GM12878 (cell line): ENCODE measurements at regions not wholly inside any gene's neighbourhood (a gene's known extent, or its start where the extent isn't known, plus 50 kb on each side); places are given as distances from the start of the nearest gene placed in this dataset.

Source experiments
- ATAC-seq: fragments of 200-7000 bp; cut with Tn5 transposase; 3 replicates; pipeline ENCODE4 v1.9.1; 2020; ENCODE audit warnings: mild to moderate bottlenecking, moderate library complexity
- BruUV-seq: library from RNA; stranded (reverse); fragments of 400-500 nt; replicated peaks from 2 replicates; lab custom pipeline; 2021; lab: Mats Ljungman, UMichigan
- CTCF ChIA-PET: fragments of 300-600 bp; sonication (Branson Sonifier 250); formaldehyde crosslinking; extraction: SDS; loops from one replicate; lab custom pipeline; 2021; ENCODE audit warnings: inconsistent platforms; lab: Yijun Ruan, JAX
- POLR2A ChIA-PET: fragments of 350-600 bp; formaldehyde crosslinking; extraction: SDS; loops from one replicate; lab custom pipeline; 2021; ENCODE audit warnings: inconsistent platforms; lab: Charles Lee
- RAD21 ChIA-PET: fragments of 300-600 bp; sonication (Branson Sonifier 250); formaldehyde crosslinking; loops from one replicate; lab custom pipeline; 2023; ENCODE audit warnings: antibody characterized with exemption; ENCODE audit not compliant: unreplicated experiment; lab: Charles Lee
- SMC1A ChIA-PET: fragments of 300-600 bp; sonication (Branson Sonifier 250); formaldehyde crosslinking; loops from one replicate; lab custom pipeline; 2023; ENCODE audit not compliant: unreplicated experiment, uncharacterized antibody; lab: Charles Lee
- DNase-seq: peaks from one replicate; pipeline ENCODE4 v3.0.0-alpha.2; 2011; ENCODE audit warnings: low read depth, low spot score
- FAIRE-seq: peaks from 3 replicates; lab custom pipeline; 2011; peaks lifted over from hg19 to GRCh38; lab: Jason Lieb, UNC
- H2AFZ ChIP-seq: 2 replicates; pipeline ENCODE4 v1.6.0; 2011; ENCODE audit warnings: low read depth, low read length, control low read depth; ENCODE audit not compliant: control insufficient read depth
- H3K27ac ChIP-seq: 2 replicates; pipeline ENCODE4 v1.5.1; 2011; ENCODE audit warnings: control low read depth; ENCODE audit not compliant: control insufficient read depth, insufficient read depth
- H3K27me3 ChIP-seq, 2 experiments: replicated peaks in 1 of 2; 2 replicates each; pipeline versions ENCODE4 v1.6.0 to v1.6.1; 2011; ENCODE audit warnings: low read length in 1 of 2; ENCODE audit not compliant: control insufficient read depth in 2 of 2, insufficient read depth in 2 of 2
- H3K36me3 ChIP-seq, 2 experiments: 2 replicates each; pipeline ENCODE4 v1.5.1; 2011; ENCODE audit warnings: low read length in 1 of 2; ENCODE audit not compliant: control insufficient read depth in 2 of 2, insufficient read depth in 2 of 2
- H3K4me1 ChIP-seq: 2 replicates; pipeline ENCODE4 v1.6.1; 2011; ENCODE audit warnings: mild to moderate bottlenecking, low read length, moderate library complexity, mixed read lengths; ENCODE audit not compliant: control insufficient read depth, insufficient read depth
- H3K4me2 ChIP-seq: 2 replicates; pipeline ENCODE4 v1.6.0; 2011; ENCODE audit warnings: control low read depth; ENCODE audit not compliant: control insufficient read depth, insufficient read depth
- H3K4me3 ChIP-seq: fragments of 200-600 bp; sonication (generic); 2 replicates; pipeline ENCODE4 v1.5.1; 2016
- H3K79me2 ChIP-seq: 2 replicates; pipeline ENCODE4 v1.6.0; 2011; ENCODE audit warnings: low read length; ENCODE audit not compliant: control insufficient read depth, insufficient read depth
- H3K9ac ChIP-seq: 2 replicates; pipeline ENCODE4 v1.8.0; 2011; ENCODE audit warnings: low read length, control low read depth, mixed read lengths; ENCODE audit not compliant: control insufficient read depth, insufficient read depth
- H3K9me3 ChIP-seq: replicated peaks from 3 replicates; pipeline ENCODE4 v1.5.1; 2011; ENCODE audit warnings: mild to moderate bottlenecking, low read length; ENCODE audit not compliant: control insufficient read depth, insufficient read depth
- H4K20me1 ChIP-seq: 2 replicates; pipeline ENCODE4 v1.6.0; 2011; ENCODE audit not compliant: control insufficient read depth, insufficient read depth
- BCL3 ChIP-seq: IDR thresholded peaks from 2 replicates; pipeline ENCODE4 v1.6.1; 2011; ENCODE audit warnings: borderline replicate concordance, low read depth, mild to moderate bottlenecking, moderate library complexity, low read length; ENCODE audit not compliant: insufficient read depth, poor library complexity, severe bottlenecking
- BCLAF1 ChIP-seq: fragments of 450-650 bp; IDR thresholded peaks from 2 replicates; pipeline ENCODE4 v1.6.1; 2017; ENCODE audit warnings: antibody characterized with exemption, mild to moderate bottlenecking, moderate library complexity
- BRCA1 ChIP-seq: IDR thresholded peaks from 2 replicates; pipeline ENCODE4 v1.6.1; 2011; ENCODE audit warnings: low read depth, low read length, improper control_type of control experiment
- CHD1 ChIP-seq: IDR thresholded peaks from 2 replicates; pipeline ENCODE4 v1.6.1; 2012; ENCODE audit warnings: low read depth, low read length, improper control_type of control experiment
- CHD2 ChIP-seq: IDR thresholded peaks from 2 replicates; pipeline ENCODE4 v1.6.1; 2011; ENCODE audit warnings: low read depth, low read length, improper control_type of control experiment, borderline replicate concordance
- CHD4 ChIP-seq: fragments of 200-600 bp; sonication (generic); IDR thresholded peaks from 2 replicates; pipeline ENCODE4 v1.6.1; 2016; ENCODE audit warnings: mild to moderate bottlenecking
- HDGF ChIP-seq: fragments of 450-650 bp; IDR thresholded peaks from 2 replicates; pipeline ENCODE4 v1.6.1; 2016; ENCODE audit warnings: antibody characterized with exemption
- HSF1 ChIP-seq: fragments of 150-350 bp; IDR thresholded peaks from 2 replicates; pipeline ENCODE4 v1.6.1; 2014; ENCODE audit warnings: mild to moderate bottlenecking, low read depth, low read length
- MEF2B ChIP-seq: fragments of 450-650 bp; IDR thresholded peaks from 2 replicates; pipeline ENCODE4 v1.6.1; 2018; ENCODE audit warnings: mild to moderate bottlenecking, moderate library complexity; ENCODE audit not compliant: partially characterized antibody, poor library complexity, severe bottlenecking
- PKNOX1 ChIP-seq: fragments of 450-650 bp; IDR thresholded peaks from 2 replicates; pipeline ENCODE4 v1.6.1; 2016; ENCODE audit warnings: mild to moderate bottlenecking
- SREBF2 ChIP-seq: IDR thresholded peaks from 2 replicates; pipeline ENCODE4 v1.6.1; 2012; ENCODE audit warnings: mild to moderate bottlenecking, low read length
- TCF7 ChIP-seq: IDR thresholded peaks from 2 replicates; pipeline ENCODE4 v1.6.1; 2014; ENCODE audit warnings: antibody characterized with exemption, borderline replicate concordance
- WRNIP1 ChIP-seq: IDR thresholded peaks from 2 replicates; pipeline ENCODE4 v1.6.1; 2011; ENCODE audit warnings: low read depth, low read length, improper control_type of control experiment, borderline replicate concordance
- ZBTB40 ChIP-seq: fragments of 450-650 bp; IDR thresholded peaks from 2 replicates; pipeline ENCODE4 v1.6.1; 2016; ENCODE audit warnings: mild to moderate bottlenecking, moderate library complexity, borderline replicate concordance
- WGBS: methylation state at CpG from one replicate; pipeline ENCODE4 v1.1.6; 2016; ENCODE audit warnings: low lambda C conversion rate; ENCODE audit not compliant: insufficient replicate concordance, insufficient coverage; ENCODE audit errors: missing lambda C conversion rate; 5-methylcytosine and 5-hydroxymethylcytosine counted together
- in situ Hi-C: fragments of 300-500 bp; cut with MboI; formaldehyde crosslinking; loops from 9 replicates; pipeline ENCODE4 v1.14.3; 2018; ENCODE audit warnings: mixed read lengths
- intact Hi-C: fragments of 100-400 bp; cut with micrococcal nuclease; formaldehyde crosslinking; loops from one replicate; pipeline ENCODE4 v1.14.2; 2022; ENCODE audit not compliant: unreplicated experiment

- intact Hi-C loops (no loop called here), in situ Hi-C loops (no loop called here)
- H3K79me2 ChIP-seq: no peaks in the 10 kb centered on the region
- H3K36me3 ChIP-seq: no peaks in the 10 kb centered on the region
- H3K27me3 ChIP-seq: no peaks in the 10 kb centered on the region
- no peak overlapping the region for H3K27ac ChIP-seq
- H3K4me1 ChIP-seq: no peaks in the 10 kb centered on the region
- RAD21 ChIA-PET: no interaction called here
- WGBS: 61% methylated on average over 4 of the region's 4 CpGs
- no peaks in the 10 kb centered on the region for H4K20me1 ChIP-seq
- FAIRE-seq: no peak
- H3K9me3 ChIP-seq: no peaks in the 10 kb centered on the region
- POLR2A ChIA-PET: no interaction called here
- CTCF ChIA-PET: no interaction called here
- no peak overlapping the region for H3K9ac ChIP-seq
- H3K4me3 ChIP-seq: no peak overlapping the region
- SMC1A ChIA-PET: no interaction called here
- BruUV-seq: no TSS peak
- H3K4me2 ChIP-seq: no peak overlapping the region
- no peak for DNase-seq
- no peak for ATAC-seq
- H2AFZ ChIP-seq: no peak overlapping the region
- TF ChIP-seq HDGF (no peak), BCL3 (no peak), SREBF2 (no peak), CHD4 (no peak), WRNIP1 (no peak), ZBTB40 (no peak), CHD1 (no peak), MEF2B (no peak), PKNOX1 (no peak), CHD2 (no peak), BRCA1 (no peak), BCLAF1 (no peak), TCF7 (no peak), HSF1 (no peak)
These were observed 371.9 kb upstream of the TBL1XR1 start for GRCh38 chr3:177569193-177569592.
